HAP-1 (cell line): ENCODE measurements at regions not wholly inside any gene's neighbourhood (a gene's known extent, or its start where the extent isn't known, plus 50 kb on each side); places are given as distances from the start of the nearest gene placed in this dataset.

Source experiments
- DNase-seq, 2 experiments: peaks; one replicate each; pipeline ENCODE4 v3.0.0-alpha.2; 2016 to 2020; ENCODE audit warnings: low spot score in 2 of 2
- H3K27me3 ChIP-seq: fragments of 250-450 bp; sonication (Bioruptor Pico); 2 replicates; pipeline ENCODE4 v1.5.1; 2020; ENCODE audit warnings: low read depth, mild to moderate bottlenecking, moderate library complexity
- H3K36me3 ChIP-seq: fragments of 250-450 bp; sonication (Bioruptor Pico); replicated peaks from 2 replicates; pipeline ENCODE4 v1.5.1; 2020; ENCODE audit warnings: mild to moderate bottlenecking
- H3K4me1 ChIP-seq: fragments of 250-450 bp; sonication (Bioruptor Pico); 2 replicates; pipeline ENCODE4 v1.5.1; 2020; ENCODE audit warnings: mild to moderate bottlenecking
- H3K4me3 ChIP-seq: fragments of 250-450 bp; sonication (Bioruptor Pico); 2 replicates; pipeline ENCODE4 v1.5.1; 2020; ENCODE audit warnings: mild to moderate bottlenecking, moderate library complexity
- H3K9me3 ChIP-seq: fragments of 250-450 bp; sonication (Bioruptor Pico); 2 replicates; pipeline ENCODE4 v1.5.1; 2020; ENCODE audit warnings: mild to moderate bottlenecking, moderate library complexity
- in situ Hi-C: fragments of 300-500 bp; cut with MboI; formaldehyde crosslinking; loops from 3 replicates; pipeline ENCODE4 v1.14.3; 2020; ENCODE audit warnings: low sequenced_read_pairs, inconsistent platforms, mixed read lengths

DNA sequence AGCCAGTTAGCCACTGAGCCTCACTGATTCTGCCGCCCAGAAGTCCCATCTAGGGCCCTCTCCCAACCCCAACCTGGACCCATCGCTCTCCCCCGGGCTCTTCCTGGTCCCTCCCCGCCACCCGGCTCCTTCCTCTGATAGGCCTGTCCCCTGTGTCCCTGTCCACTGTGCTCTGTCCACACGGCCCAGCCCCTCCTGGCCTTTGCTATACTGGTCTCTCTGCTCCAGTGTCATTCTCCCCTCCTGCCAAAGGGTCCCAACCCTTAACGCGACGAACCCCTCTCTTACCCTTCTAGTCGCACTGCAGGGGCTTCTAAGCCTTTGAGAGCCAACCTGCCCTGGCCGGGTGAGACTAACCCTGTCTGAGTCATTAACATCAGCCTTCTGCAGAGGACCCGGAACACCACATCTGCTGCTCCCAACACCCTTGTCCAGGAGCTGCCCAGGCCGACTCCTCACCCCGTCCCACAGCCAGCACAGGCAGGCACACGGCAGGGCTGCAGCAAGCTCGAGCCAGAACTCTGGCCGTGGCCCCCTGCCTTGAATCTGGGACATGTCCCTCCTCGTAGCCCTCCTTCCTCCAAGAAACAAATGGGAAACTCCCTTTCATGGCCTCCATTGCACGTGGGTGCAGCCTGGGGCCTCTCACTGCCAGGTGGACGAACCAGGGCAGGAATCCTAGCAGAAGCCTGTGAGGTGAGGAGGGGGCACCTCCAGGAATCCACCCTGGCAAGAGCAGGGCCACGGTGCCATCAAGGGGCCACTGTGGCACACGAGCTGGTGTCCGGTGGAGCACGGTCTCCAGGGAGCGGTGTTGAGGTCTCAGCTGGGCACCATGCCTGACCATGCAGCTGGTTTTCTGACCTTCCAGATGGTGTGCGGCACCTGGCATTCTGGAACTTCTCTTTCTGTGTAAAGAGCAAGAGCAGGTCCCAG is 140.9 kb upstream of the IQSEC1 start:
- Histone ChIP-seq H3K4me3 (no peak overlapping the region), H3K27me3 (no peaks in the 10 kb centered on the region), H3K9me3 (no peaks in the 10 kb centered on the region), H3K36me3 (no peaks in the 10 kb centered on the region), H3K4me1 (no peaks in the 10 kb centered on the region)
- DNase-seq, result no peak
- in situ Hi-C loops, result no loop called here

DNA sequence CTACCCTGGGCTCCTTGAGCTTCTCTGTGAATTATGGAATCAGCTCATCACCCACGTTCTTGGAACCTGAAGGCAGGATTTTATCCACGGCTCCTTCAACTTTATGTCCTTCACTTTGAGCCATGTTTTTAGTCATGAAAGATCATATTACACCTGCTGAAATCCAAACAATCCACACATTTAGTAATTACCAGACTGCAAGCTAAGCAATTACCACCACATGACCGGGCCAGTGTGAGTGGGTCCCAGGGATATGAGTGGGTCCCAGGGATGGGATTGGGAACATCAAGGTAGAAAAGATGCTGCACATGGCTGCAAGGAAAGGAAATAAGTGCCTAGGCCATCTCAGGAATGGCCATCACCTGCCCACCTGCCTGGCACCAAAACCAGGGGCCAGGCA is 140.3 kb upstream of the IQSEC1 start:
- H3K4me3 ChIP-seq, result no peak overlapping the region
- no peaks in the 10 kb centered on the region for H3K4me1 ChIP-seq
- in situ Hi-C loops, result no loop called here
- no peak for DNase-seq
- H3K9me3 ChIP-seq, result no peaks in the 10 kb centered on the region
- no peaks in the 10 kb centered on the region for H3K27me3 ChIP-seq
- no peaks in the 10 kb centered on the region for H3K36me3 ChIP-seq

DNA sequence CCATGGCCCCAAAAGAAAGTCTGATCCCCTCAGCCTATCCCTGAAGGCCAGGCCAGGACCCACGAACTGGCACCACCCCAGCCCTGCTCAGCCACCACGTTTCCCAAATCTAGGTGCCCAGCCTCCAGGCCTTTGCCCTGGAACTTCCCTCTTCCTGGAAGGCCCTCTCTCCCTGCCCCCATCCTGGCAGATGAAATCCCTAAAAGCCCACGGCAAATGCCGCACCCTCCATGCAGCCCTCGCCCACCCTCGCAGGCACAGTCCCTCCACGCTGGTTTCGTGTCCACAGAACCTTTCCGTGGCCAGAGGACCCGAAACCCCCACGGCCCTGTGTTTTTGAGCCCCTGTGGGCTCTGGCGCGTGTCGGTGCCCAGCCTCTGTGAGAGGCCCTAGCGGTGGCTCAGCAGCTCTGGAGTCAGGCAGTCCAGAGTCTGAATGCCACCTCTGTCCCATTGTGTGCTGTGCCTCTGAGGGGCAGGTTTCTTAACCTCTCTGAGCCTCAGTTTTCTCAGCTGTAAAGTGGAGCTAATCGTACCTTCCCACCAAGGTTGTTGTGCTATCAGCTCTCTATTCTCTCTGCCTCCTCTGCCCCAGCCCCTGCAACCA is 138.5 kb upstream of the IQSEC1 start:
- Histone ChIP-seq H3K4me3 (no peak overlapping the region), H3K4me1 (no peaks in the 10 kb centered on the region), H3K36me3 (no peaks in the 10 kb centered on the region), H3K9me3 (no peaks in the 10 kb centered on the region), H3K27me3 (no peaks in the 10 kb centered on the region)
- in situ Hi-C loops, result no loop called here
- DNase-seq, result no peak

DNA sequence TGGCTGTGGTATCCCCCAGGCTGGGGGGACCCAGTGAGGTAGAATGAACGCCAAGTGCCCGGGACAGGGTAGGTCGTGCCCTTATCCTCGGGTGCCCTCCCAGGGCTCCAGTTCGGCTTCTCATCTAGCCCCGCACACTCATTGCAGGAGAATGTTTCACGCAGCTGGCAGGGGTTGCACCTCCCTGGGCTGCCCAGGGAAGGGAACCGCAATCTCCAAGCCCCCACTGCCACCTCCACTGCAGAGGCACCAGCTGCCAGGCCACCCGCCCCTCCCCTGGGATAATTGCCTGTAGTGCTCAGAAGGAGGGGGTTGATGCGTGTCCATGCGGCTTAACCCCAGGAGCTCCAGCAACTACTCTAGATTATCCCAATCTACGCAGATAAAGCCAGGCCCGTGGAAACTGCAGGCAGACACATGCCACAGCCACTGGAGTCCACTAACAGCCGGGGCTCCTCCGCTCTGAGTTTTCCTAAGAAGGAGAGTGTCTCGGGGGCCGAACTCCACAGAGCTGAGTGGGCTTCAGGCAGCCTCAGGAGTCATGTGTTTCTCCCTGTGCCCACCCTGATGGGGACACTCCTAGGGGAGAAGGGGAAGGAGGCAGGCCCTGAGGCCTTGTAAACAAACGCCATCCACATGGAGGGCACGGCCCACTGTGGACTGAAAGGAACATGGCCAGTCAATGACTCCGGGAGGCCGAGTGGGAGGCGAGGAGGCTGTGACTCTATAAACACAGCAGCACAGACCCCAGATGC is 137.2 kb upstream of the IQSEC1 start:
- in situ Hi-C loops, result no loop called here

DNA sequence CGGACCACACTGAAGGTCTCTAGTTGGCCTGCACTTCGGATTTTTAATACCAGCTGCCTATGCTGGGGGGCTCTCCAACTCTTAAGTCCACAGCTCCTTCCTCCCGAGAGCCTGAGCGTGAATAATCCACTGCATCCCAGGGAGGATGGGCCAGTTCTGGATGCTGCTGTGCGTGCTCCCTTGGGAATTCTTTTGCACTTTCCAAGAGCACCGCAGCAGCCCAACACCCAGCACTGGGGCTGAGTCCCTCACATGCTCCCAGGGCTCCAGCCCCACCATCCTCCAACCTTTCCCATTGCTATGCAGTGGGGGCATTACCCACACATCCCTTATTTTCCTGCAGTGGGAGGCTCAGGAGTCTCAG is 136.4 kb upstream of the IQSEC1 start:
- DNase-seq, result no peak
- Histone ChIP-seq H3K36me3 (no peaks in the 10 kb centered on the region), H3K4me1 (no peaks in the 10 kb centered on the region), H3K9me3 (no peaks in the 10 kb centered on the region), H3K4me3 (no peak overlapping the region), H3K27me3 (no peaks in the 10 kb centered on the region)
- in situ Hi-C loops, result no loop called here

More for the DNA sequence above, 137.2 kb upstream of the IQSEC1 start:
- DNase-seq, result no peak
- no peaks in the 10 kb centered on the region for H3K27me3 ChIP-seq
- H3K36me3 ChIP-seq, result no peaks in the 10 kb centered on the region
- H3K4me3 ChIP-seq, result no peak overlapping the region
- H3K9me3 ChIP-seq, result no peaks in the 10 kb centered on the region
- H3K4me1 ChIP-seq, result no peaks in the 10 kb centered on the region

DNA sequence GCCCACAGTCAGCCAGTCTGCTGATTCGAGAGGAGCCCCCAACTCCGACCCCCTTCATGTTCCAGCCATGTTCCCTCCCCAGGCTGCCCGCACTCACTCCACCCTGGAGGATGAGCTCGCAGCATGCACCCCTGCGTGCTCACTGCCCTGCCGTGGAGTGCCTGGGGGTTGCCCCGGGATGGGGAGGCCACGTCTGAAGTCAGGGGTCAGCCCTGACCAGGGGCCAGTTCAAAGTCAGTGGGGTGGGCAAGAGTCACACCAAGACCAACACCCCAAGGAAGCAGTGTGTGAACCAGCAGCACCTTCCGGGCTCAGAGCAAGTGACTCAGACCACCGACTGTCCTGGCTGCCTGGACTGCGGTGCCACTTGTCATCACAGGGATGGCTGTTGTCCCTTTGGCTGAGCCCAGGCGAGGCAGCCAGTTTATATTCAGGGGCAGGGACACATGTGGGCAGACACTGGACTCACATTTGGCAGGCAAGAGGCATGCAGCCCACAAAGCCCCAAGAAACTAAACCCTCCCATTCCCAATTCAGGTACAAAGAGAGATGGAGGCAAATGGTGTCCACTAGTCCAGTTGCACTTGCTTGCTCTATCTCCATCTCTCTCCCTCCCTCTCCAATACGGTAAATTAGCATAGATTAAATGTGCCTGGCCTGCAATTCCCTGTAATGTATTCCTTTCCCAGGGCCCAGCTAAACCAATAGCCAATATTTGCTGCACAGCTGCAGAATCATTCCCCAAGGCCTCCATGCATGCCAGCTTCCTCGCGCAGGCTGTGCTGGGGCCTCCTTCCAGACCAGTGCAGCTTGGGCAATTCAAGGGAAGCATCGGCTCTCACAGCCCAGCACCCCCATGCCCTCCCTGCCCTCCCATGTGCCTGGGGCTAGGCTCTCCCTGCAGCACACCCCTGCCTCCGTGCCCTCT is 135.7 kb upstream of the IQSEC1 start:
- no peak for DNase-seq
- no peaks in the 10 kb centered on the region for H3K4me1 ChIP-seq
- no peaks in the 10 kb centered on the region for H3K36me3 ChIP-seq
- H3K4me3 ChIP-seq, result no peak overlapping the region
- no peaks in the 10 kb centered on the region for H3K9me3 ChIP-seq
- in situ Hi-C loops, result no loop called here
- H3K27me3 ChIP-seq, result no peaks in the 10 kb centered on the region

DNA sequence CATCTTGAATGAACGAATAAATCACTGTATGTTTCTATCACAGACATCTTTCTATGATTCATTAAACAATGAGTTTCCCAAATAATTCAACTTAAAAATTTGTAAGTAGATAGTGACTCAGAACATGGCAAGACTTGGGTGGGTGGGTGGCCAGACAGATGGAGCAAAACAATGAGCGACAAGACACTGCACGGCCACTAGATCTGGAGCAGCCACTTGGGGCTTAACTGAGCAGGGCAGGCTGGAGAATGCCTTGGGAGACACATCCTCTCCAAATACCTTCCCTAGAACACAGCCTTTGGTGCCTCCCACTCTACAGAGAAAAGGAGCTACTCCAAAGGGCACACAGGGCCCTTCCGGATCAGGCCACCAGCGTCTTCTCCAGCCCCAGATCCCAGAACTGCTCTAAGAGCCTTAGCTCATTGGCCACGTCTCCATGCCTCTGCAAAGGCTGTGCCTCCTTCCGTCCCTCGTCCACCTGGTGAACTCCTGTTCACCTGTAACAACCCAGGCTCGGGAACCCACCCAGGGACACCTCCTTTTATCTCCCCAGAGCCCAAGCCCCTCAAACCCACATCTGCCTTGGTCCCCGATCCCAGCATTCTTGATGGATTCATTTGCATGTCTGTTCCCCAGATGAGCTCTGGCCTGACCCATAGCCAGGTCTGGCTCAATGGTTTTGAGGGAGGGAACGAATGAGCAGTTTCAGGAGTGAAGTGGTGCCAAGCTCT is 134.9 kb upstream of the IQSEC1 start:
- Histone ChIP-seq H3K4me3 (no peak overlapping the region), H3K9me3 (no peaks in the 10 kb centered on the region), H3K36me3 (no peaks in the 10 kb centered on the region), H3K4me1 (no peaks in the 10 kb centered on the region), H3K27me3 (no peaks in the 10 kb centered on the region)
- in situ Hi-C loops, result no loop called here
- DNase-seq, result no peak

DNA sequence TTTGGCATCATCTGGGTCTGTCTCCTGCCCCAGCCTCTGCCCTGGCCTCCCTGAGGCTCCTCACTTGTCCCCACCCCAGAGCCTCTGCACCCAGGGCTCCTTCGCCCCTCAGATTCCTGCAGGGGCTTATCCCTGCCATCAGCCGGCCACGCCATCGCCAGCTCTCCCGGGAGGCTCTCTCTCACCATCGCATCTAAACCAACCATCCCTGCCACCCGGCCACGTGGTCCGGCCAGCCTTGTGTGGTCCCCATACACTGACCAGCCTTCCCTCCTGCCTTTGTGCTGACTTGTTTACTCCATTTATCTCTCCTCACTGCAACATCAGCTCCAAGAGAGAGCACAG is 134.3 kb upstream of the IQSEC1 start:
- in situ Hi-C loops, result no loop called here
- H3K36me3 ChIP-seq, result no peaks in the 10 kb centered on the region
- H3K27me3 ChIP-seq, result no peaks in the 10 kb centered on the region
- no peaks in the 10 kb centered on the region for H3K9me3 ChIP-seq
- no peaks in the 10 kb centered on the region for H3K4me1 ChIP-seq
- no peak for DNase-seq
- H3K4me3 ChIP-seq, result no peak overlapping the region

DNA sequence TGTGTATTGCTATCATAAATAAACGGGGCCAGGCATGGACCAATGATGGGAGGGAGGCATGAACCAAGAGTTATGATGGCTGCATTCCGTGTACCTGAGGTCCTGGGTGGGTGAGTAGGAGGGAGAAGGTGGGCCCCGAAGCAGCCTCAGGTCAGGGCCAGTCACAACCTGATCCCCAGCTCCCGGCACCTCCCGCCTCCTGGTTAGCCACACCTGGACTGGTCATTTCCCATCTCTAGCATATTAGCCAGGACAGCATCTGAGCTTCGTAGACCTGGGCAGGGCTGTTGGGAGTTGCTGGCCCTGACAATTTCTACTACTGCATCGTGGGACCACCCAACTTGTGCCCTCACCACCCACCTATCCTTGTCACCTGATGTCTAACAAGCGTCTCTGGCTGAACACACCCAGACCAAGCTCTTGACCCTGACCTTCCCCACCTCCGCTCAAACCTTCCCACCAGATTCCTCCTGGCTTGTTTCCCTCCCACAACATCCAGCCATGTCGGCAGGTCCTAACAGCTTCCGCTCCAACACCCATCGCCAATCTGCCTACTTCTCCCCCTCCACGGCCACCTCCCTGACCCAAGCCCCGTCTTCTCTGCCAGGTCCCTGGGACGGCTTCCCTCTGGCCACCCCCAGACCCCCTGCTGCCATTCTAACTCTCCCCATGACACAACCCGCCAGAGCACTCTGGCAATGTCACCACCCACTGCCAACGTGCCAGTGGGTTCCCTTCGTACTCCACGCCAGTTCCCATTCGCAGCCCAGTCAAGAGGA is 133.8 kb upstream of the IQSEC1 start:
- Histone ChIP-seq H3K4me3 (no peak overlapping the region), H3K4me1 (no peaks in the 10 kb centered on the region), H3K9me3 (no peaks in the 10 kb centered on the region), H3K27me3 (no peaks in the 10 kb centered on the region), H3K36me3 (no peaks in the 10 kb centered on the region)
- in situ Hi-C loops, result no loop called here
- DNase-seq, result no peak

DNA sequence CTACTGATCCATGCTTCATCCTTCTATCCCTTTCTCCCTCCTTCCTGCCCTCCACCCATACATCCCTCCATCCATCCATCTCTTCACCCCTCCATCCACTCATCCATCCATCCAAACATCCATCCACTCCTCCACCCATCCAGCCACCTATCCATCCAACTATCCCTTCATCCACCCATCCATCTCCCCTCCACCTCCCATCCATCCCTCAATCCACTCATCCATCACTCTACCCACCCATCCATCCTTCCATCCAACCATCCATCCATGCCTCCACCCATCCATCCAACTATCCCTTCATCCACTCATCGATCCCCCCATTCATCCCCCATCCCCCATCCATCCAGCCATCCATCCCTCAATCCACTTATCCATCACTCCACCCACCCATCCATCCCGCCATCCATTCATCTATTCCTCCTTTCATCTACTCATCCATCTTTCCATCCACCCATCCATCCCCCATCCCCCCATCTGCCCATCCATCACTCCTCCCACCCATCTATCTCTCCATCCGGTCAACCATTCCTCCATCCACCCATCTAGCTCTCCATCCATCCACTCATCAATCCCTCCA is 132.4 kb upstream of the IQSEC1 start:
- in situ Hi-C loops, result no loop called here
- Histone ChIP-seq H3K27me3 (no peaks in the 10 kb centered on the region), H3K9me3 (no peaks in the 10 kb centered on the region), H3K4me3 (no peak overlapping the region), H3K36me3 (no peaks in the 10 kb centered on the region), H3K4me1 (no peaks in the 10 kb centered on the region)
- no peak for DNase-seq

DNA sequence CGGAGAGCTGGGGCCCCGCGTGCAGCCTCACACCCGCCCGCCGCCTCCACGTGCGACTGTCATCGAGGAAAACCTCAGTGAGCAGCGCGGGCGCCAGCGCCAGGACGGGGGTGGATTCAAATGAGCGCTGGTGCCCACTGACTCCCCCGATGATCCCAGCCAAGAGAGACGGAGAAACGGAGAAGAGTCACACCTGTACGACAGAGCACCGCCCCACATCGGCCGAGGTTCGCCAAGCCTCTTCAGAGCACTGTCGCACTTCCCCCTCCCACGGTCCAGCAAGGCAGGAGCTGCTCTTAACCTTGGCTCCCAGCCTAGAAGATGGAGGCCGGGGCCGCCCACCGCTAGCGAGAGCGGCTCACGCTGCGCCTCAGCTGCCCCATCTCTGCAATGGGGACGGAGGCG is 130.9 kb upstream of the IQSEC1 start:
- DNase-seq, result no peak
- Histone ChIP-seq H3K36me3 (no peaks in the 10 kb centered on the region), H3K4me3 (no peak overlapping the region), H3K27me3 (no peaks in the 10 kb centered on the region), H3K9me3 (no peaks in the 10 kb centered on the region), H3K4me1 (no peaks in the 10 kb centered on the region)
- in situ Hi-C loops, result no loop called here
